Calu3 (cell line): ENCODE measurements at regions not wholly inside any gene's neighbourhood (a gene's known extent, or its start where the extent isn't known, plus 50 kb on each side); places are given as distances from the start of the nearest gene placed in this dataset.

ENCODE experiments used
- BruUV-seq: library from RNA; stranded (reverse); fragments of 400-500 nt; replicated peaks from 2 replicates; lab custom pipeline; 2021; lab: Mats Ljungman, UMichigan
- CTCF ChIA-PET: fragments of 300-600 bp; sonication (Branson Sonifier 250); formaldehyde crosslinking; loops from one replicate; lab custom pipeline; 2022; ENCODE audit warnings: antibody characterized with exemption; lab: Charles Lee
- DNase-seq: peaks from one replicate; pipeline ENCODE4 v3.0.0; 2022
- H3K27ac Mint-ChIP-seq: one replicate; pipeline ENCODE4 v1.8.0; 2022; ENCODE audit warnings: mixed read lengths; ENCODE audit not compliant: unreplicated experiment
- H3K27me3 Mint-ChIP-seq: one replicate; pipeline ENCODE4 v1.8.0; 2022; ENCODE audit warnings: mixed read lengths; ENCODE audit not compliant: unreplicated experiment
- H3K36me3 Mint-ChIP-seq: one replicate; pipeline ENCODE4 v1.8.0; 2022; ENCODE audit warnings: mild to moderate bottlenecking, moderate library complexity, mixed read lengths; ENCODE audit not compliant: insufficient read depth, unreplicated experiment
- H3K4me1 Mint-ChIP-seq: one replicate; pipeline ENCODE4 v1.8.0; 2022; ENCODE audit warnings: mild to moderate bottlenecking, low read depth, mixed read lengths; ENCODE audit not compliant: unreplicated experiment
- H3K4me3 Mint-ChIP-seq: one replicate; pipeline ENCODE4 v1.8.0; 2022; ENCODE audit warnings: mild to moderate bottlenecking, low read depth, moderate library complexity, mixed read lengths; ENCODE audit not compliant: unreplicated experiment
- H3K9me3 Mint-ChIP-seq: one replicate; pipeline ENCODE4 v1.8.0; 2022; ENCODE audit warnings: low read depth, mixed read lengths; ENCODE audit not compliant: unreplicated experiment
- intact Hi-C: fragments of 100-400 bp; cut with micrococcal nuclease; formaldehyde crosslinking; loops from one replicate; pipeline ENCODE4 v1.10.0; 2022; ENCODE audit not compliant: unreplicated experiment
- TF ChIP-seq, protein P1 (sequence below): fragments of 200-600 bp; IDR thresholded peaks from one replicate; pipeline ENCODE4 v1.8.0; 2022; ENCODE audit warnings: antibody characterized with exemption; ENCODE audit not compliant: unreplicated experiment

DNA sequence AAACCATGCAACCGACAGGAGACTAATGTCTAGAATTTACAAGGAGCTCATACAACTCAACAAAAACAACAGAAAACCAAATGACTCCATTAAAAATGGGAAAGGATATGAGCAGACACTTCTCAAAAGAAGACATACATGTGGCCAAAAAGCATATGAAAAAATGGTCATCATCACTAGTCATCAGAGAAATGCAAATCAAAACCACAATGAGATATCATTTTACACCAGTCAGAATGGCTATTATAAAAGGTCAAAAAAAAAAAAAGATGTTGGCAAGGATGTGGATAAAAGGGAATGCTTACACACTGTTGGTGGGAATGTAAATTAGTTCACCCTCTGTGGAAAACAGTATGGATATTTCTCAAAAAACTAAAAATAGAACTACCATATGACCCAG lies 50.5 kb upstream of the CHRDL1 start:
- Mint-ChIP-seq H3K9me3 (no peaks in the 10 kb centered on the region), H3K27me3 (peaks cover 22% of the 10 kb centered on the region), H3K27ac (no peak overlapping the region), H3K4me3 (no peak overlapping the region), H3K4me1 (no peaks in the 10 kb centered on the region), H3K36me3 (no peaks in the 10 kb centered on the region)
- TF ChIP-seq, protein P1, sequence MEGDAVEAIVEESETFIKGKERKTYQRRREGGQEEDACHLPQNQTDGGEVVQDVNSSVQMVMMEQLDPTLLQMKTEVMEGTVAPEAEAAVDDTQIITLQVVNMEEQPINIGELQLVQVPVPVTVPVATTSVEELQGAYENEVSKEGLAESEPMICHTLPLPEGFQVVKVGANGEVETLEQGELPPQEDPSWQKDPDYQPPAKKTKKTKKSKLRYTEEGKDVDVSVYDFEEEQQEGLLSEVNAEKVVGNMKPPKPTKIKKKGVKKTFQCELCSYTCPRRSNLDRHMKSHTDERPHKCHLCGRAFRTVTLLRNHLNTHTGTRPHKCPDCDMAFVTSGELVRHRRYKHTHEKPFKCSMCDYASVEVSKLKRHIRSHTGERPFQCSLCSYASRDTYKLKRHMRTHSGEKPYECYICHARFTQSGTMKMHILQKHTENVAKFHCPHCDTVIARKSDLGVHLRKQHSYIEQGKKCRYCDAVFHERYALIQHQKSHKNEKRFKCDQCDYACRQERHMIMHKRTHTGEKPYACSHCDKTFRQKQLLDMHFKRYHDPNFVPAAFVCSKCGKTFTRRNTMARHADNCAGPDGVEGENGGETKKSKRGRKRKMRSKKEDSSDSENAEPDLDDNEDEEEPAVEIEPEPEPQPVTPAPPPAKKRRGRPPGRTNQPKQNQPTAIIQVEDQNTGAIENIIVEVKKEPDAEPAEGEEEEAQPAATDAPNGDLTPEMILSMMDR, result no peak
- no TSS peak for BruUV-seq
- intact Hi-C loops, result loop anchor here (5.0 kb wide), 1 partner anchor 179 kb away; no protein-coding TSS in a partner anchor
- no peak for DNase-seq
- CTCF ChIA-PET, result no interaction called here
